HG02973 (cell line): ENCODE measurements at regions not wholly inside any gene's neighbourhood (a gene's known extent, or its start where the extent isn't known, plus 50 kb on each side); places are given as distances from the start of the nearest gene placed in this dataset.

Experiments used
- ATAC-seq: cut with Tn5 transposase; IDR thresholded peaks from one replicate; pipeline ENCODE4 v1.9.1; 2021; ENCODE audit warnings: moderate library complexity; ENCODE audit not compliant: unreplicated experiment

- no peak for ATAC-seq
Measured at GRCh38 chr16:27736431-27736830, 186.5 kb downstream of the KATNIP start.

- ATAC-seq, result no peak
Measured at GRCh38 chr16:27737513-27737912, 187.6 kb downstream of the KATNIP start.
